GM12891 (cell line): ENCODE measurements at regions not wholly inside any gene's neighbourhood (a gene's known extent, or its start where the extent isn't known, plus 50 kb on each side); places are given as distances from the start of the nearest gene placed in this dataset.
"Not testable (repeated sequence)": the region's sequence is repeated elsewhere in the genome, so short reads cannot be mapped to it uniquely, and the experiment has no call there.

Source experiments
- DNase-seq: peaks from one replicate; pipeline ENCODE4 v3.0.0; 2011; ENCODE audit warnings: low spot score; ENCODE audit not compliant: insufficient read length
- FAIRE-seq: peaks from 2 replicates; lab custom pipeline; 2011; peaks lifted over from hg19 to GRCh38; lab: Jason Lieb, UNC
- PAX5 ChIP-seq: IDR thresholded peaks from 2 replicates; pipeline ENCODE4 v1.6.1; 2011; ENCODE audit warnings: low read length, moderate library complexity, mild to moderate bottlenecking; ENCODE audit not compliant: insufficient read depth, severe bottlenecking
- POLR2A ChIP-seq: IDR thresholded peaks from 2 replicates; pipeline ENCODE4 v1.6.1; 2011; ENCODE audit warnings: low read depth, low read length, control low read depth
- POLR2AphosphoS5 ChIP-seq: IDR thresholded peaks from 2 replicates; pipeline ENCODE4 v1.6.1; 2011; ENCODE audit warnings: low read depth, low read length, control low read depth
- POU2F2 ChIP-seq: IDR thresholded peaks from 2 replicates; pipeline ENCODE4 v1.6.1; 2011; ENCODE audit warnings: low read depth, mild to moderate bottlenecking, control low read depth, low read length, moderate library complexity
- SPI1 ChIP-seq: IDR thresholded peaks from 2 replicates; pipeline ENCODE4 v1.6.1; 2011; ENCODE audit warnings: low read depth, low read length, control low read depth
- TAF1 ChIP-seq: IDR thresholded peaks from 2 replicates; pipeline ENCODE4 v1.6.1; 2011; ENCODE audit warnings: low read depth, low read length, control low read depth

- no peak for DNase-seq
- no peak for TF ChIP-seq PAX5
- no peak for TF ChIP-seq POLR2A
- no peak for TF ChIP-seq POU2F2
- FAIRE-seq: no peak
These were observed 196.1 kb downstream of the ANKRD30B start for GRCh38 chr18:14943967-14944636.

GRCh38 chr18:14944838-14945237, 196.9 kb downstream of the ANKRD30B start:
- FAIRE-seq: no peak
- TF ChIP-seq TAF1 (no peak), POLR2AphosphoS5 (no peak), PAX5 (no peak), POU2F2 (no peak), POLR2A (no peak), SPI1 (no peak)
- no peak for DNase-seq

- DNase-seq: no peak
These were observed 197.3 kb downstream of the ANKRD30B start for GRCh38 chr18:14945286-14945685.

DNA sequence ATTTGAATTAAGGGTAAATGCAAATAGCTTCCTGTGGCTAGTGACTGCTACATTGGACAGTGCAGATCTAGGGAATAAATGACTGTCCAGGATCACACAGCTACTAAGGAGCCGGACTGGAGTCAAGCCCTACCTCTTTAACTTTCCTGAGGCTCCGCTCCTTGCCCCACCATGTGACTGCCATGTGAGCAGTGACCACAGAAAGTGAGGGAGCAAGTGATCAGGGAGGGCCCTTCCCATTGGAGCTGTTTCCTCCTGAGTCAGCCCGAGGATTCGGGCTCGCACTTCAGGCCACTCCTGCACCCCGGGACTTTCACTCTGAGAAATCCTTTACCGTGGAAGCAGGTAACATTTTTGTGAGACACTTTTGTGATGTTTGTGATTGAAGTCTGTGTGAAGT, 198.0 kb downstream of the ANKRD30B start:
- no peak for DNase-seq
- TF ChIP-seq SPI1 (no peak), POLR2A (no peak), PAX5 (no peak), TAF1 (no peak), POLR2AphosphoS5 (no peak)
- no peak for FAIRE-seq

More at GRCh38 chr18:14945286-14945685, 197.3 kb downstream of the ANKRD30B start:
- TF ChIP-seq TAF1 (no peak), POLR2A (no peak), POLR2AphosphoS5 (no peak), SPI1 (no peak), PAX5 (no peak), POU2F2 (no peak)
- FAIRE-seq: no peak

DNA sequence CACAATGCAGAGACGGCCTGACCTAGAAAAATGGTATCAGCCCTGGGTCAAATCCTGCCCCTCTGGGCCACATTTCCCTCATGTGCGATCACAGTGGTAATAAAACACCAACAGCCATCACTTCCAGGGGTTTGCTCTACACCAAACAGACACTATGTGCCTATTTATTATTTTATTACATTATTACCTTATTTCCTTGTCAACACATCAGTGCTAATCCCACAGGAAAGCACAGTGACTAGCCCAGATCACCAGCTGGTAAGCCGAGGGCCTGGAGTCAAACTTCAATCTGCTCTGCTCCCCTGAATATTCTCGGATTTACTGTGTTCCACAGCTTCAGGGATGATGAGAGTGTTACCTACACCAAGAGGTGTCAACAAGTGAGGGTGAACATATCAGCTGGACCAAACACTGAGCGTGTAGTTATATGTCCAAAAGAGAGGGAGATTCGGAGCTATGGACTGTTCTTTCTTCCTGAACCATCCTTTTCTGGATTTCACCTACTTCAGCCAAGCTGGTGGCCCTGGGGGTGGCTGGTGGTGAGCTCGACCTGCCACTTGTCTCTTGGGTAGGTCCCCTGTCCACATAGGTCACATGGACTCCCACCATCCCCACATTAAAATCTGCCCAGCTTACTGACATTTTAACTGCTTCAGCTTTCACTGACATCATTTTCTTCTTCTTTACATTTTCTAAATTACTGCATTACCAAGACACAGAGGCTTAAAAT, 198.9 kb downstream of the ANKRD30B start:
- DNase-seq, FAIRE-seq: not testable (repeated sequence)

- FAIRE-seq: no peak
- TF ChIP-seq POLR2AphosphoS5 (no peak), TAF1 (no peak), PAX5 (no peak), POLR2A (no peak), POU2F2 (no peak), SPI1 (no peak)
- DNase-seq: no peak
These were observed 199.7 kb downstream of the ANKRD30B start for GRCh38 chr18:14947482-14948162.

- FAIRE-seq (no peak), DNase-seq (no peak)
- TF ChIP-seq TAF1 (no peak), POLR2A (no peak), SPI1 (no peak), POLR2AphosphoS5 (no peak), PAX5 (no peak), POU2F2 (no peak)
These were observed 200.2 kb downstream of the ANKRD30B start for GRCh38 chr18:14948163-14948540.

GRCh38 chr18:14949800-14950664, 202.1 kb downstream of the ANKRD30B start:
- no peak for TF ChIP-seq TAF1
- TF ChIP-seq POLR2A: no peak
- no peak for TF ChIP-seq POLR2AphosphoS5
- no peak for TF ChIP-seq POU2F2
- no peak for TF ChIP-seq PAX5
- no peak for TF ChIP-seq SPI1
- DNase-seq (no peak), FAIRE-seq (no peak)

DNA sequence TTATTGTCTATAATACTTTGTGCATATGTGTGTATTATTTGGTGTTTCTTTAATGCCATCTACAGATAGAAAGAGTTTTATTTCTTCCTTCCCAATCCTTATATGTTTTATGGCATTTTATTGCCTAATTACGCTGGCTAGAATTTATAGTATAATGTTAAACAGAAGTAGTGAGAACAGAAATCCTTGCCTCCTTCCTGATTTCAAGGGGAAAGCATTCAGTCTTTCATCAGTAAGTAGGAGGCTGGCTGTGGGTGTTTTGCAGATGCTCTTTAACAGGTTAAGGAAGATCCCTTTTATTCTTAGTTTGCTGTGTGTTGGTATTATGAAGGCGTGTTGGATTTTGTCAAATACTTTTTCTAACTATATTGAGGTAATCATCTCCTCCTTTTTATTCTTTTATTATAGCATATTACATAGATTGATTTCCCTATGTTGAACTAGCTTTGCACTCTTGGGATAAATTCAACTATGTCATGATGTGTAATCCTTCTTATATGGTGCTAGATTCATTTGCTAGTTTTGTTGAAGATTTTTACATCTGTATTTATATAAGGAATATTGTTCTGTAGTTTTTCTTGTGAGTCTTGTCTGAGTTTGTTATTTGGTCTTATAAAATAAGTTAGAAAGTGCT, 204.6 kb downstream of the ANKRD30B start:
- not testable (repeated sequence) for DNase-seq
- FAIRE-seq: peak; percentile 43
